ENCODE measurements at regions not wholly inside any gene's neighbourhood (a gene's known extent, or its start where the extent isn't known, plus 50 kb on each side); places are given as distances from the start of the nearest gene placed in this dataset.
"Not testable (repeated sequence)": the region's sequence is repeated elsewhere in the genome, so short reads cannot be mapped to it uniquely, and the experiment has no call there.

DNA sequence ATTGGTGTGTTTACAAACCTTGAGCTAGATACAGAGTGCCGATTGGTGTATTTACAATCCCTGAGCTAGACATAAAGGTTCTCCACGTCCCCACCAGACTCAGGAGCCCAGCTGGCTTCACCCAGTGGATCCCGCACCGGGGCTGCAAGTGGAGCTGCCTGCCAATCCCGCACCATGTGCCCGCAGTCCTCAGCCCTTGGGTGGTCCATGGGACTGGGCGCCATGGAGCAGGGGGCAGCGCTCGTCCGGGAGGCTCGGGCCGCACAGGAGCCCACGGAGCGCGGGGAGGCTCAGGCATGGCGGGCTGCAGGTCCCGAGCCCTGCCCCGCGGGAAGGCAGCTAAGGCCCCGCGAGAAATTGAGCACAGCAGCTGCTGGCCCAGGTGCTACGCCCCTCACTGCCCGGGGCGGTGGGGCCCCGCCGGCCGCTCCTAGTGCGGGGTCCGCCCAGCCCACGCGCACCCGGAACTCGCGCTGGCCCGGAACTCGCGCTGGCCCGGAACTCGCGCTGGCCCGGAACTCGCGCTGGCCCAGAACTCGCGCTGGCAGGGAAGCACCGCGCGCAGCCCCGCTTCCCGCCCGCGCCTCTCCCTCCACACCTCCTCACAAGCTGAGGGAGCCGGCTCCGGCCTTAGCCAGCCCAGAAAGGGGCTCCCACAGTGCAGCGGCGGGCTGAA lies 342.2 kb downstream of the RFPL4B start:
- H3K9me2 ChIP-seq (ENCODE audit: insufficient read depth); H3K9me3 ChIP-seq (ENCODE audit: control insufficient read depth in 1 of 2, insufficient read depth in 1 of 2, low read depth in 1 of 2, low read length in 2 of 2); H3K4me3 ChIP-seq (replicated peaks in 1 of 2; ENCODE audit: low read depth in 1 of 2, low read length in 2 of 2); H3K27me3 ChIP-seq (ENCODE audit: insufficient read depth, low read length); BruUV-seq (replicated peaks); H3K36me3 ChIP-seq (ENCODE audit: control insufficient read depth in 1 of 2, insufficient read depth in 2 of 2, low read length in 2 of 2); H3K79me2 ChIP-seq (ENCODE audit: insufficient read depth, low read length); ATAC-seq; CTCF ChIA-PET; intact Hi-C loops (cut with micrococcal nuclease); H4K20me1 ChIP-seq (ENCODE audit: insufficient read depth); POLR2A ChIA-PET; H3K4me1 ChIP-seq (ENCODE audit: control insufficient read depth in 1 of 2, insufficient read depth in 2 of 2, low read length in 2 of 2); H3K27ac ChIP-seq (ENCODE audit: low read depth, low read length); DNase-seq (ENCODE audit: low read depth, low spot score); H2AFZ ChIP-seq (ENCODE audit: low read depth, low read length, poor library complexity, severe bottlenecking); RAD21 ChIA-PET (ENCODE audit: low non-redundant PET in 1 of 2, low total read pairs in 2 of 2, uncharacterized antibody in 2 of 2, unreplicated experiment in 2 of 2); H3K9ac ChIP-seq (ENCODE audit: low read length); H3K4me2 ChIP-seq (ENCODE audit: low read length): not testable (repeated sequence)

DNA sequence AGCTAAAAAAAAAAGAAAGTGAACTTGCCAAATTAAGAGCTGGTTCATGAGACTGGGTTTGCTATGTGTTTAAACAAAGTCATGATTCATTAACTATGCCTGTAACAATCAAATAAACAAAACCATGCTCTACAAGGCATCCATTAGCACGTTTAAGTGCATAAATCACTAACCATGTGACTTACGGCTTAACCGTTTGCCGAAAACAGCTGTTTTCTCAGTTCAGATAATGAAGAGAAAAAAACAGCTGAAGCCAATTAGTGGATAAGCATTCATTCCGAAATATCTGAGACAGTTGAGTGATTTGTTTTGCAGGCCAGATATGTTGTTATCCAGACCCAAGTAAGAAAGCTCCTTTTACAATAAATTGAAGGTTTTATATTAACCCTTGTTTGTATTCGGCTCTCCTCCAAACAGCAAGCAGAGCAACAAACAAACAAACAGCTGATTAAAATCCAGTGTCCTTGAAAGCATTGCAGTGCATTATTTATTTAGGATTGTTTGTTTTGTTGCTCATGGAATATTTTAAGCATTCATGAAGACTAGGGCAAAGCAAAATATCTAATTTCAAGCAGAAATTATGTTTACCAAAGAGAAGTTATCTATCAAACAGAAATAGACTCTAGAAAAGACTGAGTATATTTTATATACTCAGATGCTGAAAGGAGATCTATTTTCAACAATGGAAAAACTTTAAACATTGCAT lies 343.5 kb downstream of the RFPL4B start:
- POLR2A ChIA-PET: no interaction called here
- H3K27ac ChIP-seq (ENCODE audit: low read depth, low read length): no peak overlapping the region
- H3K79me2 ChIP-seq (ENCODE audit: insufficient read depth, low read length): no peaks in the 10 kb centered on the region
- TF ChIP-seq POLR2AphosphoS5 (IDR thresholded peaks at IDR 0.05; ENCODE audit: low read depth, low read length) (no peak), EZH2phosphoT487 (IDR thresholded peaks at IDR 0.05; ENCODE audit: borderline replicate concordance) (no peak), YY1 (IDR thresholded peaks at IDR 0.05; ENCODE audit: extremely low read depth, insufficient replicate concordance, low read depth, low read length) (no peak), CEBPB (IDR thresholded peaks at IDR 0.05; ENCODE audit: low read depth) (no peak), SRF (IDR thresholded peaks at IDR 0.05; ENCODE audit: low read depth) (no peak), SP1 (IDR thresholded peaks at IDR 0.05; ENCODE audit: low read depth) (no peak), POLR2A (IDR thresholded peaks at IDR 0.05; ENCODE audit: borderline replicate concordance, extremely low read depth, insufficient read depth, insufficient read length) (no peak), ELF1 (IDR thresholded peaks at IDR 0.05; ENCODE audit: borderline replicate concordance, low read depth) (no peak), TCF7L2 (IDR thresholded peaks at IDR 0.05; ENCODE audit: borderline replicate concordance, extremely low read depth, insufficient read depth, insufficient read length) (no peak), JUND (IDR thresholded peaks at IDR 0.05) (no peak)
- TF ChIP-seq, protein P1, sequence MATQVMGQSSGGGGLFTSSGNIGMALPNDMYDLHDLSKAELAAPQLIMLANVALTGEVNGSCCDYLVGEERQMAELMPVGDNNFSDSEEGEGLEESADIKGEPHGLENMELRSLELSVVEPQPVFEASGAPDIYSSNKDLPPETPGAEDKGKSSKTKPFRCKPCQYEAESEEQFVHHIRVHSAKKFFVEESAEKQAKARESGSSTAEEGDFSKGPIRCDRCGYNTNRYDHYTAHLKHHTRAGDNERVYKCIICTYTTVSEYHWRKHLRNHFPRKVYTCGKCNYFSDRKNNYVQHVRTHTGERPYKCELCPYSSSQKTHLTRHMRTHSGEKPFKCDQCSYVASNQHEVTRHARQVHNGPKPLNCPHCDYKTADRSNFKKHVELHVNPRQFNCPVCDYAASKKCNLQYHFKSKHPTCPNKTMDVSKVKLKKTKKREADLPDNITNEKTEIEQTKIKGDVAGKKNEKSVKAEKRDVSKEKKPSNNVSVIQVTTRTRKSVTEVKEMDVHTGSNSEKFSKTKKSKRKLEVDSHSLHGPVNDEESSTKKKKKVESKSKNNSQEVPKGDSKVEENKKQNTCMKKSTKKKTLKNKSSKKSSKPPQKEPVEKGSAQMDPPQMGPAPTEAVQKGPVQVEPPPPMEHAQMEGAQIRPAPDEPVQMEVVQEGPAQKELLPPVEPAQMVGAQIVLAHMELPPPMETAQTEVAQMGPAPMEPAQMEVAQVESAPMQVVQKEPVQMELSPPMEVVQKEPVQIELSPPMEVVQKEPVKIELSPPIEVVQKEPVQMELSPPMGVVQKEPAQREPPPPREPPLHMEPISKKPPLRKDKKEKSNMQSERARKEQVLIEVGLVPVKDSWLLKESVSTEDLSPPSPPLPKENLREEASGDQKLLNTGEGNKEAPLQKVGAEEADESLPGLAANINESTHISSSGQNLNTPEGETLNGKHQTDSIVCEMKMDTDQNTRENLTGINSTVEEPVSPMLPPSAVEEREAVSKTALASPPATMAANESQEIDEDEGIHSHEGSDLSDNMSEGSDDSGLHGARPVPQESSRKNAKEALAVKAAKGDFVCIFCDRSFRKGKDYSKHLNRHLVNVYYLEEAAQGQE (IDR thresholded peaks at IDR 0.05; ENCODE audit: low read depth): no peak
- TF ChIP-seq, protein P2, sequence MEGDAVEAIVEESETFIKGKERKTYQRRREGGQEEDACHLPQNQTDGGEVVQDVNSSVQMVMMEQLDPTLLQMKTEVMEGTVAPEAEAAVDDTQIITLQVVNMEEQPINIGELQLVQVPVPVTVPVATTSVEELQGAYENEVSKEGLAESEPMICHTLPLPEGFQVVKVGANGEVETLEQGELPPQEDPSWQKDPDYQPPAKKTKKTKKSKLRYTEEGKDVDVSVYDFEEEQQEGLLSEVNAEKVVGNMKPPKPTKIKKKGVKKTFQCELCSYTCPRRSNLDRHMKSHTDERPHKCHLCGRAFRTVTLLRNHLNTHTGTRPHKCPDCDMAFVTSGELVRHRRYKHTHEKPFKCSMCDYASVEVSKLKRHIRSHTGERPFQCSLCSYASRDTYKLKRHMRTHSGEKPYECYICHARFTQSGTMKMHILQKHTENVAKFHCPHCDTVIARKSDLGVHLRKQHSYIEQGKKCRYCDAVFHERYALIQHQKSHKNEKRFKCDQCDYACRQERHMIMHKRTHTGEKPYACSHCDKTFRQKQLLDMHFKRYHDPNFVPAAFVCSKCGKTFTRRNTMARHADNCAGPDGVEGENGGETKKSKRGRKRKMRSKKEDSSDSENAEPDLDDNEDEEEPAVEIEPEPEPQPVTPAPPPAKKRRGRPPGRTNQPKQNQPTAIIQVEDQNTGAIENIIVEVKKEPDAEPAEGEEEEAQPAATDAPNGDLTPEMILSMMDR (IDR thresholded peaks at IDR 0.05 in 2 of 3, conservative IDR thresholded peaks at IDR 0.05 in 1 of 3; ENCODE audit: borderline replicate concordance in 1 of 3, insufficient read depth in 1 of 3, low read depth in 2 of 3, low read length in 2 of 3): no peak
- H3K36me3 ChIP-seq (ENCODE audit: control insufficient read depth in 1 of 2, insufficient read depth in 2 of 2, low read length in 2 of 2): no peaks in the 10 kb centered on the region
- ATAC-seq (no peak), DNase-seq (ENCODE audit: low read depth, low spot score) (no peak)
- H3K9me2 ChIP-seq (ENCODE audit: insufficient read depth): no peaks in the 10 kb centered on the region
- H3K4me1 ChIP-seq (ENCODE audit: control insufficient read depth in 1 of 2, insufficient read depth in 2 of 2, low read length in 2 of 2): peaks cover 0 to 7% of the 10 kb centered on the region in 2 experiments; a peak in 1 of 4 replicates
- BruUV-seq (replicated peaks): no TSS peak
- H3K9ac ChIP-seq (ENCODE audit: low read length): no peak overlapping the region
- H4K20me1 ChIP-seq (ENCODE audit: insufficient read depth): no peaks in the 10 kb centered on the region
- intact Hi-C loops (cut with micrococcal nuclease): no loop called here
- CTCF ChIA-PET: no interaction called here
- H3K9me3 ChIP-seq (ENCODE audit: control insufficient read depth in 1 of 2, insufficient read depth in 1 of 2, low read depth in 1 of 2, low read length in 2 of 2): no peaks in the 10 kb centered on the region; a peak in 1 of 4 replicates
- H3K27me3 ChIP-seq (ENCODE audit: insufficient read depth, low read length): no peaks in the 10 kb centered on the region
- H2AFZ ChIP-seq (ENCODE audit: low read depth, low read length, poor library complexity, severe bottlenecking): no peak overlapping the region
- no peak overlapping the region for H3K4me2 ChIP-seq (ENCODE audit: low read length)
- H3K4me3 ChIP-seq (replicated peaks in 1 of 2; ENCODE audit: low read depth in 1 of 2, low read length in 2 of 2): no peak overlapping the region
- RAD21 ChIA-PET (ENCODE audit: low non-redundant PET in 1 of 2, low total read pairs in 2 of 2, uncharacterized antibody in 2 of 2, unreplicated experiment in 2 of 2): no interaction called here
